Glomerular visceral epithelial cell (primary cell): ENCODE measurements at regions not wholly inside any gene's neighbourhood (a gene's known extent, or its start where the extent isn't known, plus 50 kb on each side); places are given as distances from the start of the nearest gene placed in this dataset.
A peak's percentile ranks its signal among the peaks of the same experiment; 100 is the strongest.
"Not testable (repeated sequence)": the region's sequence is repeated elsewhere in the genome, so short reads cannot be mapped to it uniquely, and the experiment has no call there.

Experiments used
- DNase-seq: peaks from one replicate; pipeline ENCODE4 v3.0.0-alpha.2; 2016; ENCODE audit errors: extremely low spot score

DNA sequence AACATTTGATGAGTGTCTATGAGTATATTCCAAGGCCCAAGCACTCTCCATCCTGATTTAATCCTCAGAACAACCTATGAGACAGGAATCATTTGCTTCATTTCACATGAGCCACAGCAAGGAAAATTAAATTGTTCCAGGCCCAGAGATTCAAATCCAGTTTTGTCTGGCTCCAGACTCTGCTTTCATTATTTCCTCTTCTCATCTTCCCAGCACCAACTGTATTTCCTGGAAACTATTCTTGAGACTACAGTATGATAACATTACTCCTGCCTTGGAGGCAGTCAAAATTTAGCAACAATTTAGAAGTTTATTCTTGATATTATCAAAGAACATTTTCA lies 194.5 kb downstream of the ZNF608 start:
- DNase-seq, result no peak

DNA sequence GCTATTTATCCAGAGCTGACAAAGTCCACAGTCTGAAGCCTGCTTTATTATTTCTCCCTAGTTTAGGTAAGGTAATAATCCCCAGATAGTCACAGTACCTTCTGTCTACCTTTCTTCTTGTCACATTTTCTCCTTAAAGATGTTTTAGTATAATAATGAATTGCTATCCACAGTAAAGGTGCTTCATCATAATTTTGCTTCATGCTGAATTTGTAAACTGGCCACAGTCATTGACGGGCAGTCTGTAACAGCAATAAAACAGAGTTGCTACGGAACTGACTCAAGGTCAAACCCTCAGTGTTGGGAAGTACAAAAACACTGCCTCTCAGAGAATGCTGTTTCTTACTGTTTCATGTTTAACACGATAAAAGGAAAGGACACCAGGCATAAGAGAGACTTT lies 195.7 kb downstream of the ZNF608 start:
- no peak for DNase-seq

DNA sequence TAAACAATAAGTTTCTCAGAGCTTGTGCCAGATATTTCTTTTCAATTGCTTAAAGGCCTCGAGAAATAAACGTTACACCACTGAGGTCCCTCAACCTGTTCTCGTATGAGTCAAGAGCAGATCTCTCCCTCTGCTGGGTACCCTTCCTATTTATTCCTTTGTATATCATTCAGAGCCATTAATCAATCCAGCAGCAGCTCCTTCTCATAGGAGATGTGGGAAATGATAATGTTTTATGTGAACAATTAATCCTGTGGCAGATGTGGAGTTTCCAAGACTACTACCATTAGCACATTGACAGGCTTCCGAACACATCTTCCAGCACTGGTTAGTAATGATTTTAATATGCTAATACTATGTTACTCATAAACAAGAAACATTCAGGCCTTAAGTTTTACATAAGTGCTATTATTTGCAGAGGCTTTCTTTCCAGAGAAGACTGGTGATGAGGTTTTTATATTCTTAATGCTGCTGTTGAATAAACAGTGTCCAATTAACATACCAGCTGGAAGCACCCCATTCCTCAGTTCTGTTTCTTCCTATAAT lies 196.5 kb downstream of the ZNF608 start:
- DNase-seq, result no peak

- DNase-seq, result peak; percentile 20
Measured at GRCh38 chr5:124546643-124547042, 199.8 kb downstream of the ZNF608 start.

DNA sequence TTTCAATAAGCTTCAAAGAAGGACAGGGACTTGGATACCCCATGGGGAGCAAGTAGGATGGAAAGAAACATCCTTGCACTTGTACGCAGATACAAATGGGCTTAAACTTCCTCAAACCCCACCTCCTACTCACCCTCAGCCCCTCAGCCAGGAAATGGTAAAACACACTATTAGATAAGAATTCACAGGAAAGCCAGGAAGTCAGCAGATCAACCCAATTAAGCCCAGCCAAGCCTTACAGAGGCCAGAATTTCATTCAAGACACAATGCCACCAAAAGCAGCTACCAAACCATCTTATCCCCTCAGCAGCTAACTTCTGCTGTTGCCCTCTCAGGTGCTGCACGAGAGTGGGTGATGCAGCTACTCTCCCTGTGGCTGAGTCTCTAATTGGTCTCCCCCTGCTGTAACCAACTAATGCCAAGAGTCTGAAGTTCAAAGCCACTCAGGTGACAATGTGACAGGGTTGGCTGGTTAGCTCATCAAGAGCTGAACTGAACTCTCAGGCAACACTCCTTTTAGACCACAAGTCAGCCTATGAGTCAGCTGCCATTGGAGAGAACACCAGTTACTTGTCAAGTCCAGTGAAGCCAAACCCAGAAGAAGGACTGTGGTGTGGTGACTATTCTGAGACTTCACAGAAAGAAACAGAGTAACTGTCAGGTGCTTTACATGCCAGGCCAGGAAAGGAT lies 201.9 kb downstream of the ZNF608 start:
- DNase-seq, result peak; percentile 65

DNA sequence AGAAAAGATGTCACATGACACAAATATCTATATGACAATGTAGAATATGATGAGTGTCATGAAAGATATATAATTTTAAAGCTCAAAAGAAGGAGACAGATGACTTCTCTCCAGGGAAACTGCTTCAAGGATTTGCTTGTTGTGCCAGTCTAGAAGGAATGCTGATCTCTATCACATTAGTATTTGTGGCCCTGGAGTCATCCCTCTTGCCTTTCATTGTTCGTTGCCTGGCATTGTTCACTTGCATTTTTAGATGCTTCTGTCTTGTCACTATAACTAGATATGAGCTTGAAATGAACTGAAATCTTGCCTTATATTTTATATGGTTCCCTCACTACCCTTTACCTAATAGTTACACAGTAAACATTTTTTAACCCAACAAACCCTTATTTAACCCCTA lies 207.5 kb downstream of the ZNF608 start:
- DNase-seq, result no peak

DNA sequence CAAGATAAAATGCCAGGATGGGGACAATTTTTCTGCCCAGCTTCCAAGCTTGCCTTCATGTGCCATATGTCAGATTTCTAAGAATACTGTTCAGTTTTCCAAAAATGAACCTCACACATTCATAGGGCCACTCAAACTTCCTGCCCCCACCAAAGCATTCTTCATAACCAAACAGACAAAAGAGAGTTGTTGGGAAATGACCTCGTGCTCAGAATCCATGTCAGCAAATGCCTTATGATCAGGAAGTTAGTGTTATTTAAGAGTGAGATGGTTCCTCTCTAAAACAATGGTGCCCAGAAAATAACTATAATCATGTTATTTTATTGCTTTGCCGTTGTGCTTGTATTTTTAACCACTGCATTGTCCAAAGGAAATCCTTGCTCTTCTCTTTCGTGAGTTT lies 208.2 kb downstream of the ZNF608 start:
- no peak for DNase-seq

GRCh38 chr5:124537522-124537921 lies 208.9 kb downstream of the ZNF608 start:
- DNase-seq, result no peak

DNA sequence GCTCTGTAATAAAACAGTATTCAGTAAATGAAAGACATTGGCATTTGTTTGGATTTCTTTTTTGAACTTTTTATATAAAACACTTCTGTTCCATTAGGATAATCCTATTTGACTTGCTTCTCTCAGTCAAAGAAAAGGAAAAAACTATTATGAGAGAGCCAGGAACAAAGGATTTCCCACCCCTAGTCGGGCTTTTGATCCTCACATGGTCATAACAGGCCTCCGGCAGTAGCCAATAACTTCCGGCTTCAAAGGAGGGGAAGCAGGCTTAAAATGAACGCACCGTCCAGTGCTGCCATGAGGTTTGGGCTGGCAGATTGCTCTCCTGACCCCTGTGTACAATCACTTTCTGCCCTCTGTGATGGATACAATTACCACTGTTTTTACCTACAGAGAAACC lies 209.3 kb downstream of the ZNF608 start:
- no peak for DNase-seq

GRCh38 chr5:124536333-124536732 lies 210.1 kb downstream of the ZNF608 start:
- no peak for DNase-seq

- no peak for DNase-seq
Measured at GRCh38 chr5:124530916-124531315, 215.5 kb downstream of the ZNF608 start.

DNA sequence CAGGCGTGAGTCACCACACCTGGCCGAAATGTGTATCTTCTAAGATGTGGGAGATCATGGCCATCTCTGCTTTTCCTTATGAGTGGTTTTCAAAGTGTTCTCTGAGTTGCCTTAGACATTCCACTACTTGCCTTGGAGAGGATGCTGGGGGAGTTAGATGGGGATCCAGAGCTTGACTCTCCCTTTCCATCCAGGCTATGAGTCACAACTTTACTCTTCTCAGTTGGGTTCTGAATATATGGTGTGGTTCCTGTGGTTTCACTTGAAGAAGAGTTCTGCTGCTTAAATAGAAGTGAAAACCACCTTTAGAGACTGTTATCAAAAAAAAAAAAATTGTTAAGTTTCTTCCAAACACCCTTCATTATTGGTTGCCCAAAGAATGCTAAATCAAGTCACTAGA lies 217.6 kb downstream of the ZNF608 start:
- DNase-seq, result peak; percentile 95

- DNase-seq, result peak; percentile 81
Measured at GRCh38 chr5:124527220-124527991, 219.0 kb downstream of the ZNF608 start.

DNA sequence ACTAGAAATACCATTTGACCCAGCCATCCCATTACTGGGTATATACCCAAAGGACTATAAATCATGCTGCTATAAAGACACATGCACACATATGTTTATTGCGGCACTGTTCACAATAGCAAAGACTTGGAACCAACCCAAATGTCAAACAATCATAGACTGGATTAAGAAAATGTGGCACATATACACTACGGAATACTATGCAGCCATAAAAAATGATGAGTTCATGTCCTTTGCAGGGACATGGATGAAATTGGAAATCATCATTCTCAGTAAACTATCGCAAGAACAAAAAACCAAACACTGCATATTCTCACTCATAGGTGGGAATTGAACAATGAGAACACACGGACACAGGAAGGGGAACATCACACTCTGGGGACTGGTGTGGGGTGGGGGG lies 220.4 kb downstream of the ZNF608 start:
- DNase-seq, result not testable (repeated sequence)

DNA sequence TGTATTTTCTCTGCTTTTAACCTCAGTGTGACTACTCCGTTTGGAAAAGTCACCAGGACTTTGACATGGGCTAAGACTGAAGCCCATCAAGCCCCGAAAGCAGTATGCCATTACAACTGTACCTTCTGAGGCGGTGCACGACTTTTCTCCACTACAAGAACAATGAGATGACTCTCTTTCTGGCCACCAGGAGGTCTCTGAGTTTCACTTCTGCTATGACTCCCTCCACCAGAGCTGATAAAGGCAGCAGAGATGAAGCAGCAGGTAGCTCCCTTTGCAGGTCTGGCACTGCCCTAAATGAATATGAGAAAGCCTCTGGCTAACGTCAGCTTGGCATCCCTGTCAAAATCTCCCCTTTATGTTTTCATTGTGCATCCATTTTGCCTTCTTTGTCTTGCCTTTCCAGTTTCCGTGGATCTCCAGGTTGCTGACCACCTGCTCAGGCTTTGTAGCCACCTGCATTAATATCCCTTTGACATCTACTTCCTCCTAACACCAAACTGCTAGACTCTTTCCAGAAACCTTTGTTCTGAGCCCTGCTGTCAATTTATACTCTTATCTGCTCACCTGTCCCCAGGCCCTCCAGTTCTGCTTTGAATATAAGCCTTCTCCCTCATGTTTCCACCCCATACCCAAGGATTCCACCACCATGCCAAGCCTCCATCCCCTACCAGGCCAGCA lies 221.7 kb downstream of the ZNF608 start:
- no peak for DNase-seq

DNA sequence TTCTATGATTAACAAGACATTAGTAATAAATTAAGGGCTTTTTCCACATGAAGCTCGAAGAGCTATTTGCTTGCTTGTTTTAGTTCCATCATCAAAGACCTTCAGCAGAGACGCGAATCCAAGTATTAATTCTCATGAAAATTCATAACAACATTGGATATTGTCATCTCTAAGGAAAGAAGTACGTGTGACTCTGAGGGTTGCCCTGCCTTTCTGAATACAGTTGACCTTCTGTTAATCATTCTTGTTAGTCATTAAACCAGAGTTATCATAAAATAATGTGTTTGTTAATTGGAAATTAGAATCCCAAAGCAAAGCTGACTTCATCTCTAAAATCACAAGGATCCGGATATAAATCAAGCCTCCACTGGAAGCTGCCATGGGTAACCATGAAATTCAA lies 222.5 kb downstream of the ZNF608 start:
- no peak for DNase-seq

DNA sequence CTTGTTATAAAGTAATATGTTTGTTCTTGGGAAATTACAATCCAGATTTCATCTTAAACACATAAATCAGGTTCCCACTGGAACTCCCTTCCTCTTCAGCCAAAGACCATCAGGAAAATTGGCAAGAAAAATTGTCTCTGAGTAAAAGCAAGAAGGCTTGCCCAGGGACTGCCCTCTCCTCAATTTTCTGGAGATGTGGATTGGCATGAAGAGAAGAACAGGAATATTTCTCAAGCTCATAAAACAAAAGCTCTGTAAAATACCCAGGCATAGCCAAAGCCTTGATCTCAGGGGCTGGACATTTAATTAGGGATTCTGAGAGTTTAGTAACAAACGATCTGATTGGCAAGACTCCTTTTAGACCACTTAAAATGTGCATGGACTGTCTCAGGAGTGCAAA lies 223.4 kb downstream of the ZNF608 start:
- DNase-seq, result no peak

GRCh38 chr5:124521461-124522230 lies 224.8 kb downstream of the ZNF608 start:
- no peak for DNase-seq

- peak; percentile 49 for DNase-seq
Measured at GRCh38 chr5:124519396-124519795, 227.0 kb downstream of the ZNF608 start.

GRCh38 chr5:124516567-124516966 lies 229.9 kb downstream of the ZNF608 start:
- no peak for DNase-seq

DNA sequence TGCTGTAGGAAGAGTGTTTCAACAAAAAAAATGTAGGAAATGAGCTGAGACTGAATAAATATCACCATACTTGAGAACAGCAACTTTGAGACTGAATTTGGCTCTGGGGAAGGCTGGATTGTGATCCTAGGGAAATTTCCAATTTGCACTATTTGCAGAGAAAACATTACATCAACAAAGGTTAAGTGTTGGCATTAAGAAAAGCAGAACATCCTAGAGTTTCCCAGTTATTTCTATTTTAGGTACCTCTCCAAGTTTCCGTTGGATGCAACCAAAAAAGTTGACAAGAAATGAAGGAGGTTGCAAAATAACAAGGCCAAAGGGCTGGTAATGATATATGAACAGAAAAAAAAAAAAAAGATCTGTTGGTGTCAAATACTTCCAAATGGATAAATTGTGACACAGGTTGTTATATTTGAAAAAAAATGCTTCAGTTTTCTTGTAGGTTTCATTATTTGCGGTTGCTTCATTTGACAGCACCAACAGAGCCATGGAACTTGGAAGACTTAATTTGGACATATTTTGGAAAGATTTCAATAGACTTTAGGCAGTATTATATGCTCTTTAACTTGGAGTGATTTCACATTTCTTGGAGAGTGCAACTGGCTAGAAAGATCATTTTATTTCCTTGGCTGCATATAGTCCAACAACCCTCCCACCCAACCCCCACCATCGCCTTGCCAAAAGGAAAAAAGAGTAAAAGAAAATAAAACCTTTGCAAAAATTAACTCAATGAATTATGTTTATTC lies 230.8 kb downstream of the ZNF608 start:
- DNase-seq, result no peak
